Activated CD8-positive, alpha-beta T cell treated with anti-CD3 and anti-CD28 coated beads, Interleukin-2, amount 10 ng/mL, durations not matched to agents 7 days and 5 days (primary cell): ENCODE measurements at regions not wholly inside any gene's neighbourhood (a gene's known extent, or its start where the extent isn't known, plus 50 kb on each side); places are given as distances from the start of the nearest gene placed in this dataset.

ENCODE experiments used
- ATAC-seq: fragments of 150-1000 bp; cut with Tn5 transposase; one replicate; pipeline ENCODE4 v1.10.0; 2021; ENCODE audit warnings: moderate library complexity
- CTCF ChIA-PET: fragments of 350-600 bp; sonication (Branson Sonifier 250); formaldehyde crosslinking; loops from one replicate; lab custom pipeline; 2021; ENCODE audit warnings: antibody characterized with exemption; lab: Charles Lee
- POLR2A ChIA-PET: fragments of 350-600 bp; sonication (Branson Sonifier 250); formaldehyde crosslinking; loops from one replicate; lab custom pipeline; 2021; ENCODE audit warnings: antibody characterized with exemption; lab: Charles Lee
- DNase-seq: peaks from one replicate; pipeline ENCODE4 v3.0.0-alpha.2; 2020
- H3K27ac Mint-ChIP-seq: one replicate; pipeline ENCODE4 v1.8.0; 2021; ENCODE audit warnings: mild to moderate bottlenecking, mixed read lengths
- H3K27me3 Mint-ChIP-seq: one replicate; pipeline ENCODE4 v1.8.0; 2021; ENCODE audit warnings: low read depth, mixed read lengths
- H3K36me3 Mint-ChIP-seq: one replicate; pipeline ENCODE4 v1.8.0; 2021; ENCODE audit warnings: low read depth, mixed read lengths
- H3K4me1 Mint-ChIP-seq: one replicate; pipeline ENCODE4 v1.8.0; 2021; ENCODE audit warnings: low read depth, mixed read lengths
- H3K4me3 Mint-ChIP-seq: one replicate; pipeline ENCODE4 v1.8.0; 2021; ENCODE audit warnings: mild to moderate bottlenecking, mixed read lengths
- H3K9me3 Mint-ChIP-seq: one replicate; pipeline ENCODE4 v1.8.0; 2022; ENCODE audit warnings: mixed read lengths; ENCODE audit not compliant: insufficient read depth

DNA sequence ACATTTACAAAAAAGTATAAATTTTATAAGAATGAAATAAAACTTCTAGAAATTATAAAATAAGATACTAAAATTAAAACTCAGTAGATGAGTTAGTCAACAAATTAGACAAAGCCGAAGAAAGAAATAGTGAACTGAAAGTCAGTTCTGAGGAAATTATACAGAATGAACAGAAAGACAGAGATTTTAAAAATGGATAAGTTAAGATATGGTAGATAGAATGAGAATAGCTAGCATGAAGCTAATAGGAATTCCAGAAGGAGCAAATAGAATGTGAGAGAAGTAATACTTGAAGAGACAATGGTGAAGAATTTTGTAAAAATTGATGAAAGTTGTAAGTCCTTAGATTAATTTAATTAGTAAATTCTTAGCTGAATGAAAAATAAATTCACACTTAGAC lies 430.4 kb upstream of the RUNX1 start:
- ChIA-PET CTCF (no interaction called here), POLR2A (no interaction called here)
- H3K4me3 Mint-ChIP-seq, result no peak overlapping the region
- H3K36me3 Mint-ChIP-seq, result peaks cover 26% of the 10 kb centered on the region
- DNase-seq, result no peak
- no peak overlapping the region for H3K27ac Mint-ChIP-seq
- H3K27me3 Mint-ChIP-seq, result peaks cover under 1% of the 10 kb centered on the region
- H3K4me1 Mint-ChIP-seq, result peaks cover 48% of the 10 kb centered on the region
- H3K9me3 Mint-ChIP-seq, result peaks cover 18% of the 10 kb centered on the region
- ATAC-seq, result no peak

DNA sequence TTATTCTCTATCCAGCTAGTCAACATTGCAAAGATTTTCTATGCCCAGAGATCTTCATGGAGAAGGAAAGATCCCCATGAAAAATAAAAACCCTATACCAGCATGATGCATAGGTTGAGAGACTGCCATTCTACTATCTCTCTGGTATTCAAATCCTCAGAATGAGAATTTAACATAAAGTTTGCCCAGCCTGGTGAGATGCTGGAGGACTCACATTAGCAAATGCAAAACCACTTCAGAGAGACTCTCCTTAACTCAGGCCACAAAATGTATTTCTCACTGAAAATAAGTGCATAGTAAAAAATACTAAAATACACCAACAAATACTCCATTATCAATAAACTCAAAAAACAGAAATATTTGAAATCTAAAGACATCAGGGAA lies 430.0 kb upstream of the RUNX1 start:
- no peak for DNase-seq
- Mint-ChIP-seq H3K4me1 (peaks cover 52% of the 10 kb centered on the region), H3K4me3 (no peak overlapping the region), H3K27me3 (no peaks in the 10 kb centered on the region), H3K9me3 (peaks cover 18% of the 10 kb centered on the region), H3K36me3 (peaks cover 28% of the 10 kb centered on the region), H3K27ac (no peak overlapping the region)
- ChIA-PET CTCF (no interaction called here), POLR2A (no interaction called here)
- ATAC-seq, result no peak

DNA sequence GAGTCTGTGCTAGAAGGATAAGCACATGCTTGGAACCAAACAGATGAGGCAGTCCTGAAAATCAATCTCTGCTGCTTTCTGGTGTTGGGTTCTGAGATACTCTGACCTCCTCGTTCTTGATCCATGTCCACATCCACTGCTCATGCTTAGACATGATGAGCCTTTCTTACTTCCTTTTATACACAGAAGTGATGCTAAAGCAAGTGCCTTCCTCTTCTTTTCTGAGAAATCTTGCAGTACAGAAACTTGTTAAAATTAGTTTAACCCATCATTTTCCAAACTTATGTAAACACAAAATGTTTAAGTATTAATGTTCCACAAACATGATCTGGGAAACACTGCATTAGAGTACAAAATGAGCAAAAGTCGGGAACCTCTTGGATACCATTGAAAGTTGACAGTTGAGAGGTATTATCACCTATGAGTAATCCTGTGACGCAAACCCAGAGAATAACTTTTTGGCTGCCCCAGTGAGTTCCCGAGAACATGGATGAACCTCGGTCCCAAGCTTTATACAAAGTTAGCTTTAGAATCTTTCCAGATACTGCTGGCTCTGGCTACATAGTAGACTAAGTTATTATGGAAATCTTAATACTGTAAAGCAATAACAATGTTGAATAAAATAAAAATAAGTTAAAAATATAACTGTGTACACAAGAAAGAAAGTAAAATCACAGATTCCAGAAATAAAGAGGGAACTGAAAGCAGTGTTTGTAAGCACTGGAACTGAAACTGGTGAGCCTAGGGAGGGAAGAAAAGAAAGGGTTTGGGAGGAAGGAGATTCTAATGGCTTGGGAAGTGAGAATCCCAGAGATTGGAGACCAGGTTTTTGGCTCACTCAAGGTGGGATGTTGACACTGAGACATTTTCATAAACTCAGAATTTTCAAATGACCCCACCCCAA lies 429.3 kb upstream of the RUNX1 start:
- Mint-ChIP-seq H3K27ac (no peak overlapping the region), H3K9me3 (peaks cover 18% of the 10 kb centered on the region), H3K4me3 (no peak overlapping the region), H3K27me3 (peaks cover under 1% of the 10 kb centered on the region), H3K36me3 (peaks cover 29% of the 10 kb centered on the region), H3K4me1 (peaks cover 52% of the 10 kb centered on the region)
- ATAC-seq (no peak), DNase-seq (no peak)
- ChIA-PET POLR2A (no interaction called here), CTCF (no interaction called here)

DNA sequence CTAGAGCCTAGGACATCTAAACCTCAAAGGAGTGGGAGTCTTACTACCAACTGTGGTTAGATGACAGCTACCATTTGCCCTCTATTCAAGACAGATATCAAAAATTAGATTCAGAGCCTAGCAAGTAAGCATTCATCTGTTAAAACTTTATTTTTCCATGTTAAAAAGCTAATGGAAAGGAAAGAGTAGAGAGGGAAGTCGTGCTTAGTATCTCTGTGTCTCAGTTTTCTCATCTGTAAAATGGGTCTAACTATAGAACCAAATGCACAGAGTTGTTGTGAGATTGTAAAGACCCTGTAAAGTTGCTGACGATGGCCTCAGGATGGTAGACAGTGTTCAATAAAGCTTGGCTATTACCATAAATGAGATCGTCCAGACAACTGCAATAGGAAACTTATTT lies 428.5 kb upstream of the RUNX1 start:
- H3K27me3 Mint-ChIP-seq, result peaks cover 1% of the 10 kb centered on the region
- no peak overlapping the region for H3K27ac Mint-ChIP-seq
- no peak for DNase-seq
- ATAC-seq, result no peak
- peaks cover 33% of the 10 kb centered on the region for H3K36me3 Mint-ChIP-seq
- peaks cover 18% of the 10 kb centered on the region for H3K9me3 Mint-ChIP-seq
- H3K4me3 Mint-ChIP-seq, result no peak overlapping the region
- H3K4me1 Mint-ChIP-seq, result peaks cover 57% of the 10 kb centered on the region
- CTCF ChIA-PET, result no interaction called here
- POLR2A ChIA-PET, result no interaction called here

DNA sequence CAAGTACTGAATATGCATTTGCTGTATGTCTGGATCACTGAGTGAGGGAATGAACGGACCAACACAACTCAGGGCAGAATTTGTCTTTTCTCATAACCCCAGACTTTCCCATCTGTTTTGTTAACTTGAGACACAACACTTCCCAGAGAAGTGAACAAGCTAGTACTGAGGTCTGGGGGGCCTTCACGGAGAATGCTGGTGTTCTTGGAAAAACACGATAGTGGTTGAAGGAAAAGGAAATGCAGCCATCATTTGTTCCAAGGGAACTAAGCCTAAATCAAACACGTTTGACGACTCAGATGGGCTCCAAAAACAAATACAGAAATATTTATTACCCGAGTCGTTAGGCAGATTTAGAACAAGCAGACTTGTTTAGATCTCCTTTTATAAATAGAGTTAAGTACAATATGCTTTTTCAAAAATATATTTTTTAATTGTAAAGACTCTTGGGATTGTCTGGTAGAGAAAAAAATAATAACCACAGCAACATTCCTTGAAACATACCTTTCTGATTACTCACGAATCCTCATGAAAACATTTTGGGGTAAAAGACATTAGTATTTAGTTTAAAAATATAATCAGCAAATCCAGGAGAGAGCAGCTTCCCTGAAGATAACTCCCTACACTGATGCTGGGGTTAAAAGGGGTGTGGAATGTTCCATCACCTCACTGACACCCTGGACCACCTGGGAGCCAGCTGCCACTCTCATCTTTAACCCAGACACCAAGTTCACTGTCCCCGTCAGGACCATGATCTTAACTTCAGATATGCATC lies 427.7 kb upstream of the RUNX1 start:
- peaks cover 18% of the 10 kb centered on the region for H3K9me3 Mint-ChIP-seq
- POLR2A ChIA-PET, result interaction anchor here (0.5 to 1.2 kb wide), 2 partner anchors 52 to 557 kb away, joined by 3 to 5 read pairs; no protein-coding TSS in a partner anchor
- CTCF ChIA-PET, result interaction anchor here (1.0 kb wide), 1 partner anchor 27 kb away, joined by 3 read pairs; no protein-coding TSS in a partner anchor
- no peak overlapping the region for H3K4me3 Mint-ChIP-seq
- no peak for ATAC-seq
- DNase-seq, result no peak
- peaks cover 1% of the 10 kb centered on the region for H3K27me3 Mint-ChIP-seq
- H3K4me1 Mint-ChIP-seq, result peaks cover 57% of the 10 kb centered on the region
- peak overlapping the region; percentile 79 for H3K27ac Mint-ChIP-seq
- peaks cover 33% of the 10 kb centered on the region for H3K36me3 Mint-ChIP-seq

DNA sequence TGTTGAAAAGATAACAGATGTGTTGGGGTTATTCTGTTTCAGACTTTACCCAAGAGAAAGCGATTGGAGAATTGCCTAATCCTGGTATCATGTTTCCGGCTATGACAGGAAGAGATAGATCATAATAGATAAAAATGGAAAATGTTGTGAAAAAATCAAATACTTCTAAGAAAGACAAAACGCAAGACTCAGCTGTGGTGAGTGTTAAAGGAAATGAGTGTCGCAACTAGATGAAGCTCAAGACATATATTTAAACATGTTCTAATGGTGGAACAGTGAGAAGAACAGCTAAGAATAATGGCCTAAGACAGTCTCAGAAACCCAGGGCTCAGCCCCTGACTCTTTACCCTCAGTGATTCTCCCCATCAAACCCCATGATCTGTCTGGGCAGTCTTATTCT lies 426.7 kb upstream of the RUNX1 start:
- peak overlapping the region; percentile 79 for H3K27ac Mint-ChIP-seq
- ChIA-PET CTCF (interaction anchor here (1.0 to 1.4 kb wide), 2 partner anchors 28 to 33 kb away, joined by 3 to 4 read pairs; no protein-coding TSS in a partner anchor), POLR2A (interaction anchor here (0.5 to 1.2 kb wide), 3 partner anchors 18 to 53 kb away, joined by 3 read pairs; no protein-coding TSS in a partner anchor)
- DNase-seq (peak; percentile 28), ATAC-seq (peak; percentile 83)
- peaks cover 60% of the 10 kb centered on the region for H3K4me1 Mint-ChIP-seq
- H3K9me3 Mint-ChIP-seq, result peaks cover 18% of the 10 kb centered on the region
- peaks cover 1% of the 10 kb centered on the region for H3K27me3 Mint-ChIP-seq
- peaks cover 33% of the 10 kb centered on the region for H3K36me3 Mint-ChIP-seq
- peak overlapping the region; percentile 29 for H3K4me3 Mint-ChIP-seq

DNA sequence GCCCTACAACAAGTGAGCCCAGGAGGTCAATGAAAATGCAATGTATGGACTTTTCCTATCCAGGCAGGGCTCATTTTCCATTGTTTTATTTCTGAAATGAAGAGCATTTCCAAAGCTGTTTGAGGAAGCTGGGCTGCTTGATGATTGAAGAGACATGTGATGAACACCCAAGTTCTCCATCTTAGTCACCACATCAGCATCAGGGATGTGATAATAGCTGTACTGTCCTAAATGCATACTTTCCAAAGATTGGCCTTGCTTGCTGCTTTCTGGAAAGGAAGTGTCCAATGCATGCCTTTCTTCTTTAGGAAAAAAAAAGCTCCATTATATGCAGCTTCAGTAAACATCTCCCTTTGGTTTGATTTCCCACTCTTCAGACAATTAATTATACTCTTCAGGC lies 425.9 kb upstream of the RUNX1 start:
- ATAC-seq, result no peak
- CTCF ChIA-PET, result interaction anchor here (1.4 kb wide), 1 partner anchor 34 kb away, joined by 4 read pairs; no protein-coding TSS in a partner anchor

DNA sequence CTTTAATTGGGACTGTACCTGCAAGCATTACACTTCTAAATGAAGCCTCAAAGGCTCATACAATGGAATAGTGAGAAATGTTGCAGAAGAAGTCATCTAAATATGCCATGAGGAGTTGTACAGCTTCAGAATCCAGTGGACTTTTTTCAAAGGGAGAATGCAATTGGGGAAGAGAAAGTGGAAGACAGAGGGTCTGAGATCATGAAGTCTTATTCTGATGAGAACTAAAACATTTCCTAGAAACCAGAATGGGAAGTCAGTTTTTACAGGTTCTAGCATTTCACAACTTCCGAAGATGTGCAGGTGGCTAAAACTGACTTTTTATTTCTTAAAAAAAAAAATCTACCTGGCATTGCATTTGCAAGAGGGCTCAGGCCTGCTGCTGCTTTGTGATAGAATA lies 424.4 kb upstream of the RUNX1 start:
- no peak overlapping the region for H3K4me3 Mint-ChIP-seq
- no peak for DNase-seq
- no peak overlapping the region for H3K27ac Mint-ChIP-seq
- peaks cover 1% of the 10 kb centered on the region for H3K27me3 Mint-ChIP-seq
- ChIA-PET CTCF (no interaction called here), POLR2A (no interaction called here)
- H3K4me1 Mint-ChIP-seq, result peaks cover 52% of the 10 kb centered on the region
- no peak for ATAC-seq
- peaks cover under 1% of the 10 kb centered on the region for H3K9me3 Mint-ChIP-seq
- peaks cover 20% of the 10 kb centered on the region for H3K36me3 Mint-ChIP-seq

More for the DNA sequence above, 425.9 kb upstream of the RUNX1 start:
- Mint-ChIP-seq H3K4me1 (peaks cover 60% of the 10 kb centered on the region), H3K27me3 (peaks cover 1% of the 10 kb centered on the region), H3K9me3 (peaks cover 15% of the 10 kb centered on the region), H3K36me3 (peaks cover 32% of the 10 kb centered on the region), H3K4me3 (no peak overlapping the region), H3K27ac (peak overlapping the region; percentile 11)
- POLR2A ChIA-PET, result no interaction called here
- DNase-seq, result no peak

DNA sequence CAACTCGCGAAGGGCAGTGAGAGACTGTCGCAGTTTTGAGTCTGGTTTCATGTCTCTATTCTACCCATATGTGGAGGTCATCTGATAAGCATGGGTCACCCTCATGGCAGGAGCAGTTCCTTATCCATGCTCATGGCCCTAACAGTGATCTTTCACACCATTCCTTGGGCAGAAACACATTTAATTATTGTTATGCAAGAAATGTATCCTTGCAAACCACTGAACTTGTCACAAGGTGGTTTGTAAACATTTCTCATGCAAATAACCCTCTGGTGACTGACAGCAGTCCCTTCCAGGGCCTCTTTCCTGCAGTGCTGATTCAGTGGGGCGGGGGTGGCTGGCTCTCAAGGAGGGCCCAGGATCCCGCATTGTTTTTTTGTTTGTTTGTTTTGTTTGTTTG lies 421.4 kb upstream of the RUNX1 start:
- peaks cover 1% of the 10 kb centered on the region for H3K27me3 Mint-ChIP-seq
- H3K4me1 Mint-ChIP-seq, result peaks cover 24% of the 10 kb centered on the region
- POLR2A ChIA-PET, result no interaction called here
- ATAC-seq, result no peak
- peaks cover 14% of the 10 kb centered on the region for H3K36me3 Mint-ChIP-seq
- CTCF ChIA-PET, result no interaction called here
- DNase-seq, result no peak
- H3K9me3 Mint-ChIP-seq, result no peaks in the 10 kb centered on the region
- H3K27ac Mint-ChIP-seq, result no peak overlapping the region
- no peak overlapping the region for H3K4me3 Mint-ChIP-seq

DNA sequence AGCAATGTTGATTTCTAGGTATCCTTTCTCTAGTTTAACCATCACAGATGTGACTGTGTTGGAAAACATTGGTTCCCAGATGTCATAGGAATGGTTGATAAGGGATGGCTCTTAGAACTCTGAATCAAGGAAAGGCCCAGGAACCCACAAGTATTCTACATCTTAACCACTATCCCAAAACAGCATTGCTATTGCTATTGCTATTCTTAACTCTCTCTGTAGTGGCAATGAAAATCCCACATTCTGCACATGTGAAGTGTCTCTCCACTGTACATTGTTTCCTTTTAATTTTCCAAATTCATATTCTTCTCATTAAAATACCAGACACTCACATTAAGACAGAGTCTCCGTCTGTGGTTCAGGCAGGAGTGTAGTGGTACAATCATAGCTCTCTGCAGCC lies 420.4 kb upstream of the RUNX1 start:
- H3K4me3 Mint-ChIP-seq, result no peak overlapping the region
- H3K27me3 Mint-ChIP-seq, result peaks cover 1% of the 10 kb centered on the region
- ATAC-seq (no peak), DNase-seq (no peak)
- ChIA-PET POLR2A (no interaction called here), CTCF (no interaction called here)
- peaks cover 14% of the 10 kb centered on the region for H3K4me1 Mint-ChIP-seq
- H3K36me3 Mint-ChIP-seq, result peaks cover 13% of the 10 kb centered on the region
- no peak overlapping the region for H3K27ac Mint-ChIP-seq
- no peaks in the 10 kb centered on the region for H3K9me3 Mint-ChIP-seq

DNA sequence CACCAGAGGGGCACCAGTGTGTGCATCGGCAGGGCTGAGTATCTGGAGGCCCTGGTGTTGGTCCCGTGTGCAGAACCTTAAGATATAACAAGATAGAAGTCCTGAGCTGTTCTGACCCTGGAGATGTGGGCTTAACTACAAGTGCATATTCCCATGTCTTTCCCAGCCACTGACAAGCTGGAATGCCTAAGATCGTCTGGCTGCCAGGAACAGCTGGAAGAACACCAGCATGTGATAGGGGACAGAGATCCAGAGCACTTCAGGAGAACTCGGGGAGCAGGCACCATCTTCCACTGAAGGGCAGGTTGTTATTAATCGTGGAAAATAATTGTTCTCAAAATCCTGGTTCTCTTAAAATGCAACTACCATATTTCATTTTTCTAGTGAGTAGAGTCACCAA lies 419.9 kb upstream of the RUNX1 start:
- ATAC-seq (no peak), DNase-seq (no peak)
- H3K4me3 Mint-ChIP-seq, result no peak overlapping the region
- peaks cover 4% of the 10 kb centered on the region for H3K9me3 Mint-ChIP-seq
- H3K36me3 Mint-ChIP-seq, result peaks cover 12% of the 10 kb centered on the region
- POLR2A ChIA-PET, result no interaction called here
- CTCF ChIA-PET, result no interaction called here
- peaks cover 1% of the 10 kb centered on the region for H3K27me3 Mint-ChIP-seq
- H3K27ac Mint-ChIP-seq, result no peak overlapping the region
- H3K4me1 Mint-ChIP-seq, result peaks cover 10% of the 10 kb centered on the region

DNA sequence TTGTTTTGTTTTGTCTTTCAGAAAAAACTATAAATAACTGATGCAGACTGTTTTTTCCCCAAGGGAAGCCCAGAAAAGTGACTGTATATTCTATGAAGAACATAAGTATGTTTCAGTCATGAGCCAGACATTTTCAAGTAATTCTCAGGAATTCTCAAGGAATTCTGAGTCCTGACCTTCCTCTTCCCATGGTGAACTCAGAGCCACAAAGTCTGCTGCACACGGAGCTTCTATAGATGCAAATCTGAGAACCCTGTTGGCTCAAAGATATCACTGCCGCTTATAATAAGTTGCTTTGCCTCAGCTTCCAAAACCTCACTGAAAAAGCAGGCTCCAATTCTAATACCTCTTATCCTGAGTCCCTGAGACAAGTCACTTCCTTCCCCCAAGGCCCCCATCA lies 418.5 kb upstream of the RUNX1 start:
- Mint-ChIP-seq H3K27me3 (no peaks in the 10 kb centered on the region), H3K36me3 (peaks cover 7% of the 10 kb centered on the region), H3K4me3 (no peak overlapping the region), H3K27ac (no peak overlapping the region), H3K4me1 (peaks cover 3% of the 10 kb centered on the region), H3K9me3 (peaks cover 8% of the 10 kb centered on the region)
- DNase-seq (no peak), ATAC-seq (no peak)
- ChIA-PET CTCF (no interaction called here), POLR2A (no interaction called here)
